HEK293 (cell line): ENCODE measurements at regions not wholly inside any gene's neighbourhood (a gene's known extent, or its start where the extent isn't known, plus 50 kb on each side); places are given as distances from the start of the nearest gene placed in this dataset.

Experiments used
- MYNN ChIP-seq: fragments of 450-650 bp; formaldehyde crosslinking; IDR thresholded peaks from 2 replicates; pipeline ENCODE4 v1.5.1; 2016; ENCODE audit warnings: missing biosample characterization, missing genetic modification characterization, borderline replicate concordance
- RBAK ChIP-seq: fragments of 450-650 bp; formaldehyde crosslinking; IDR thresholded peaks from 2 replicates; pipeline ENCODE4 v1.5.1; 2016; ENCODE audit warnings: missing biosample characterization, missing genetic modification characterization
- TF ChIP-seq, protein P1 (sequence below): fragments of 450-650 bp; formaldehyde crosslinking; IDR thresholded peaks from 2 replicates; pipeline ENCODE4 v1.5.1; 2016; ENCODE audit warnings: missing biosample characterization, missing genetic modification characterization

DNA sequence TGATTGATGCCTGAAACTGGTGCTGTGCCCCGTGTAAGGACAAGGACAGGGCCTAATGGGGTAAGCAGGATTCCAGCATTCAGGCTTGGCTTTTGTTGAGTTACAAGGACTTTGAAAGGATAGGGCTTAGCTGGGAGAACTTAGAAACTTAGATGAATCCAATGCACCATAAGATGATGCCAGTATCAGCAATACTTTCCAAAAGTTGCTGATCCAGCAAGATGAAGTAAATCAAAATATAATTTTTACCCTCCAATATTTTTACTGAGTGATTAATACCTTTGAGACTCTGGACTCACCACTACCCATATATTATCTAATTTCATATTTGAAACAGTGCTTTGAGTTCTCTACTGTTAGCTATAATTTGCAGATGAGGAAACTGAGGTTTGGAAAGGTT is 354.5 kb upstream of the ATP5MC3 start:
- TF ChIP-seq RBAK (tag by site-specific recombination) (no peak), MYNN (tag by site-specific recombination) (no peak)
- TF ChIP-seq, protein P1, sequence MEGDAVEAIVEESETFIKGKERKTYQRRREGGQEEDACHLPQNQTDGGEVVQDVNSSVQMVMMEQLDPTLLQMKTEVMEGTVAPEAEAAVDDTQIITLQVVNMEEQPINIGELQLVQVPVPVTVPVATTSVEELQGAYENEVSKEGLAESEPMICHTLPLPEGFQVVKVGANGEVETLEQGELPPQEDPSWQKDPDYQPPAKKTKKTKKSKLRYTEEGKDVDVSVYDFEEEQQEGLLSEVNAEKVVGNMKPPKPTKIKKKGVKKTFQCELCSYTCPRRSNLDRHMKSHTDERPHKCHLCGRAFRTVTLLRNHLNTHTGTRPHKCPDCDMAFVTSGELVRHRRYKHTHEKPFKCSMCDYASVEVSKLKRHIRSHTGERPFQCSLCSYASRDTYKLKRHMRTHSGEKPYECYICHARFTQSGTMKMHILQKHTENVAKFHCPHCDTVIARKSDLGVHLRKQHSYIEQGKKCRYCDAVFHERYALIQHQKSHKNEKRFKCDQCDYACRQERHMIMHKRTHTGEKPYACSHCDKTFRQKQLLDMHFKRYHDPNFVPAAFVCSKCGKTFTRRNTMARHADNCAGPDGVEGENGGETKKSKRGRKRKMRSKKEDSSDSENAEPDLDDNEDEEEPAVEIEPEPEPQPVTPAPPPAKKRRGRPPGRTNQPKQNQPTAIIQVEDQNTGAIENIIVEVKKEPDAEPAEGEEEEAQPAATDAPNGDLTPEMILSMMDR (tag by site-specific recombination), result no peak
